Skeletal muscle cell (primary cell): ENCODE measurements at regions not wholly inside any gene's neighbourhood (a gene's known extent, or its start where the extent isn't known, plus 50 kb on each side); places are given as distances from the start of the nearest gene placed in this dataset.
"Not testable (repeated sequence)": the region's sequence is repeated elsewhere in the genome, so short reads cannot be mapped to it uniquely, and the experiment has no call there.

Experiments
- DNase-seq: peaks from one replicate; pipeline ENCODE4 v3.0.0-alpha.2; 2010; ENCODE audit warnings: low read depth
- H3K4me3 ChIP-seq: 2 replicates; pipeline ENCODE4 v1.5.1; 2011; ENCODE audit warnings: low read depth, mild to moderate bottlenecking, control low read depth, low read length, moderate library complexity

DNA sequence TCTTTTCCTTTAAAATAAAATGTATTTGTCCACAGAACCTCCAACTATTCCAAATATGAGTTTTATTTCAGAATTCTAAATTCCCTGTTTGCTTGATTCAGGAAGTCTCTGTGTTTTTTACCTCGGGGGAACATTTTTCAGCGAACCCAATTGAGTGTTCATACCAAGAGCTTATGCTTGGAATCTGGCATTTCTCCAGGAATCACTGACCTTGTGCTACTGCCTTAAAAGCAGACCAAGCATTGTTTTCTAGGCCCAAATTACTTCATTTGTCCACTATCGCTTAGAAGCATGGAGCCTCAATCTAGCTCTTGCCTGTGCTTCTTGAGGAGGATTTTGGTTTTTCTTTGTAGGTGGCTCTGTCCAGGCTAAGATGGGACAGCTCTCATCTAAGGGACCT lies 59.4 kb downstream of the EBLN1 start:
- no peak for DNase-seq

GRCh38 chr10:22156750-22157149 lies 61.1 kb downstream of the EBLN1 start:
- no peak overlapping the region for H3K4me3 ChIP-seq
- DNase-seq, result no peak

More for the DNA sequence above, 59.4 kb downstream of the EBLN1 start:
- no peak overlapping the region for H3K4me3 ChIP-seq

- no peak overlapping the region for H3K4me3 ChIP-seq
- no peak for DNase-seq
Measured at GRCh38 chr10:22152403-22152802, 65.4 kb downstream of the EBLN1 start.

- H3K4me3 ChIP-seq, result no peak overlapping the region
- DNase-seq, result no peak
Measured at GRCh38 chr10:22150842-22151241, 67.0 kb downstream of the EBLN1 start.

GRCh38 chr10:22148961-22149360 lies 68.9 kb downstream of the EBLN1 start:
- no peak for DNase-seq

GRCh38 chr10:22145873-22146272 lies 71.9 kb downstream of the EBLN1 start:
- H3K4me3 ChIP-seq, DNase-seq: not testable (repeated sequence)

More at GRCh38 chr10:22148961-22149360, 68.9 kb downstream of the EBLN1 start:
- H3K4me3 ChIP-seq, result no peak overlapping the region

DNA sequence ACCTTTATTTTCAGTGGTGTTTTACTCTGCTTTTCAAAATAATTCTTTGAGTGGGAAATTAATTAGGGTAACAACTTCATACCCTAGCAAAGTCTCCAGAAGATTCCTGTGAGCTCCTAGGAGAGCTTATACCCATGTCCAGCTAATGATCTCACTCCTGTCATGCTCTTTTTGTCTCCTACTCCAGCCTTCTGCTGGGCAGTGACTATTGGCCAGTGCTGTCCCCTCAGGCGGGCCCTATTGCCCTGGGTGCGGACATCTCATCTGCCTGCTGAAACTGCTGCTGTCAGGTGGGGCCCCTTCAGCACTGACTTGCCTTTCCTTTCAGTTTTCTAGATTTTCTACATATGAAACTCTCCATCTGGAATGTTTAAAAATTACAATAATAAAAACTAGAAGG lies 80.3 kb downstream of the EBLN1 start:
- DNase-seq, result no peak
- H3K4me3 ChIP-seq, result no peak overlapping the region

- no peak for DNase-seq
- no peak overlapping the region for H3K4me3 ChIP-seq
Measured at GRCh38 chr10:22135591-22135990, 82.2 kb downstream of the EBLN1 start.

GRCh38 chr10:22133749-22134624 lies 83.8 kb downstream of the EBLN1 start:
- H3K4me3 ChIP-seq, result no peak overlapping the region
- no peak for DNase-seq

GRCh38 chr10:22130824-22131223 lies 87.0 kb downstream of the EBLN1 start:
- DNase-seq, H3K4me3 ChIP-seq: not testable (repeated sequence)

- H3K4me3 ChIP-seq, DNase-seq: not testable (repeated sequence)
Measured at GRCh38 chr10:22129612-22130011, 88.2 kb downstream of the EBLN1 start.

DNA sequence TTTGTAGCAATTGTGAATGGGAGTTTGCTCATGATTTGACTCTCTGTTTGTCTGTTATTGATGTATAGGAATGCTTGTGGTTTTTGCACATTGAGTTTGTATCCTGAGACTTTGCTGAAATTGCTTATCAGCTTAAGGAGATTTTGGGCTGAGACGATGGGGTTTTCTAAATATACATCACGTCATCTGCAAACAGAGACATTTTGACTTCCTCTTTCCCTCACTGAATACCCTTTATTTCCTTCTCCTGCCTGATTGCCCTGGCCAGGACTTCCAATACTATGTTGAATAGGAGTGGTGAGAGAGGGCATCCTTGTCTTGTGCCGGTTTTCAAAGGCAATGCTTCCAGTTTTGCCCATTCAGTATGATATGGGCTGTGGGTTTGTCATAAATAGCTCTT lies 96.6 kb downstream of the EBLN1 start:
- not testable (repeated sequence) for DNase-seq, H3K4me3 ChIP-seq

GRCh38 chr10:22120072-22120471 lies 97.7 kb downstream of the EBLN1 start:
- not testable (repeated sequence) for DNase-seq, H3K4me3 ChIP-seq

DNA sequence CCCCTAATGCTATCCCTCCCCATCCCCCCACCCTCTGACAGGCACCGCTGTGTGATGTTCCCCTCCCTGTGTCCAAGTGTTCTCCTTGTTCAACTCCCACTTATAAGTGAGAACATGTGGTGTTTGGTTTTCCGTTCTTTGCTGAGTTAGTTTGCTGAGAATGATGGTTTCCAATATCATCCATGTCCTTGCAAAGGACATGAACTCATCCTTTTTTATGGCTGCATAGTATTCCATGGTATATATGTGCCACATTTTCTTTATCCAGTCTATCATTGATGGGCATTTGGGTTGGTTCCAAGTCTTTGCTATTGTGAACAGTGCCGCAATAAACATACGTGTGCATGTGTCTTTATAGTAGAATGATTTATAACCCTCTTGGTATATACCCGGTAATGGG lies 98.2 kb downstream of the EBLN1 start:
- DNase-seq, H3K4me3 ChIP-seq: not testable (repeated sequence)

GRCh38 chr10:22111705-22112104 lies 106.1 kb downstream of the EBLN1 start:
- no peak overlapping the region for H3K4me3 ChIP-seq
- DNase-seq, result no peak

GRCh38 chr10:22111260-22111659 lies 106.6 kb downstream of the EBLN1 start:
- H3K4me3 ChIP-seq, result no peak overlapping the region
- DNase-seq, result no peak

GRCh38 chr10:22110761-22111160 lies 107.1 kb downstream of the EBLN1 start:
- no peak overlapping the region for H3K4me3 ChIP-seq
- DNase-seq, result no peak

DNA sequence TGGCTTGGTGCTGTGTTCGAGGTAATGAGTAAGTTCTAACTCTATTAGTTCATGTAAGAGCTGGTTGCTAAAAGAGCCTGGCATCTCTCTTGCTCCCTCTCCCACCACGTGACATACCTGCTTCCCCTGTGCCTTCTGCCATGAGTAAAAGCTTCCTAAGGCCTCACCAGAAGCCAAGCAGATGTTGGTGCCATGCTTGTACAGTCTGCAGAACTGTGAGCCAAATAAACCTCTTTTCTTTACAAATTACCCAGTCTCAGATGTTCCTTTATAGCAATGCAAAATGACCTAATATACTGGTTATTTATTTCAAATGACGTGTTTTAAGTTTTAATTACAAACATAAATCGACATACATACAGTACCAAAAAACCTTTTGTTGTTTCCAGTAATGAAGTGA lies 101.7 kb upstream of the DNAJC1 start:
- H3K4me3 ChIP-seq, result no peak overlapping the region
- no peak for DNase-seq

DNA sequence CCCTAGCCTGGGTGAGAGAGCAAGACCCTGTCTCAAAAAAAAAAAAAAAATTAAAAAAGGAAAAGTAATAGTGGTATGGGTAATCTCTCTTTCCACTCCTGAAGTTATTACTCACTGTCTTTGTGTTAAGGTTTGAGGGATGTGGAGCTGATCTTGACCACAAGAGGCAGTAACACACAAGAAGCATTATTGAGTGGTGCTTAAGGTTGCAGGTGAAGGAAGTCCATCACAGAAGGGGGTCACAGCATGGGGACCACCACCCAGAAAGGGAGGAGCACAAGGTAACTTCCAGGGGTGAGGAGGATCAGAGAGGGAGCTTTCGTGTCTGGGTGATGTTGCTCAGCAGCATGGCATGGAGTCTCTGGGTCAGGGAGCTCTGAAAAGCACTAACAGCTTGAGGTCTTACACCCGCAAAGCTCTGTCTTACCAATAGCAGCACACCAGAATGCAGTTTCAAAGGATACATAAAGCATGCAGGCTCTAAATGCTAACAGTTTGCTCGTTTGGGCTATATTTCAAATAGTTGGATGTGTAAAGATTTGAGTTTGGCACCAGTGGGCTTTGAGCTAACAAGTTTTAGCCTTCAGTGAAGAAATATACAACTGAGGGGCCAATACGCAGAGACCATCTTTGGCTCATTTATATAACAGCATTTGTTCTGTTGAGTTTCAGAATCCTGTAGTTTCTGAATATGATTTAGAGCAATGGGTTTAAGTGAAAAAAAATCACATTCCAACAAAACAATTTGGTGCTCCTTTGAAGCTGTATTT lies 100.4 kb upstream of the DNAJC1 start:
- DNase-seq, result no peak

GRCh38 chr10:22097696-22098095 lies 94.2 kb upstream of the DNAJC1 start:
- H3K4me3 ChIP-seq, result no peak overlapping the region
- DNase-seq, result no peak

More for the DNA sequence above, 100.4 kb upstream of the DNAJC1 start:
- no peak overlapping the region for H3K4me3 ChIP-seq
